ENCODE measurements at regions not wholly inside any gene's neighbourhood (a gene's known extent, or its start where the extent isn't known, plus 50 kb on each side); places are given as distances from the start of the nearest gene placed in this dataset.

DNA sequence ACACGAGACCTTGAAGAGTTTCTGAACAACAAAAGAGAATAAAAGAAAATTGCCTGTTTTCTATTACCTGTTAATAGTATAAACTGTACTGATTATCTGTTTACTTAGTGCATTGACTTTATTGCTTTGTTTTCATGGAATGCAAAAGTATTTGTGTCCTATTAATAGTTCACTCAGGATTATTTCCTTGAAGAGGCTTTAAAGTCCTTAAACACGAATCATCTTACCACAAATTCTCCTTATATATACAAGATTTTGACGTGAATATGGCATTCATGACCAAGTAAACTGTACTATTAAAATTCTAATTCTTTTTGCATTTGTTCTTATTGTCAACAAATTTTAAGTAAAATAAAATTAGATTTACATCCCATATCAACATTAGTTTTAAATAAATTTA is 513.0 kb downstream of the NTRK3 start:
- Histone ChIP-seq H3K14ac (ENCODE audit: insufficient read length) (no peak overlapping the region), H2BK120ac (replicated peaks; ENCODE audit: low read depth, low read length) (no peak overlapping the region), H4K20me1 (replicated peaks in 1 of 2; ENCODE audit: control insufficient read depth in 1 of 2, insufficient read depth in 2 of 2, low read length in 2 of 2) (no peaks in the 10 kb centered on the region), H3K9me3 (ENCODE audit: insufficient read depth in 2 of 2, low read depth in 1 of 2, low read length in 1 of 2) (no peaks in the 10 kb centered on the region), H3K79me2 (ENCODE audit: control insufficient read depth in 1 of 2, insufficient read depth in 2 of 2, low read length in 2 of 2) (no peaks in the 10 kb centered on the region), H2BK20ac (ENCODE audit: low read length) (no peak overlapping the region), H3K4me2 (ENCODE audit: insufficient read depth in 1 of 2, low read depth in 2 of 2, low read length in 2 of 2) (no peak overlapping the region), H3K23ac (ENCODE audit: insufficient read length) (no peak overlapping the region), H2BK15ac (ENCODE audit: low read length) (no peak overlapping the region), H4K8ac (ENCODE audit: extremely low read depth, insufficient read depth, low read length) (no peak overlapping the region), H3K23me2 (ENCODE audit: low read depth, low read length) (no peaks in the 10 kb centered on the region), H3K56ac (replicated peaks; ENCODE audit: insufficient read length, low read depth, low read length) (no peak overlapping the region), H3K4me1 (replicated peaks in 1 of 4; ENCODE audit: control insufficient read depth in 3 of 4, insufficient read depth in 4 of 4, low read length in 3 of 4) (no peaks in the 10 kb centered on the region; a peak in 1 of 7 replicates), H2BK12ac (ENCODE audit: low read depth, low read length) (no peak overlapping the region), H4K5ac (ENCODE audit: insufficient read length, low read depth, low read length) (no peak overlapping the region), H2BK5ac (ENCODE audit: low read depth, low read length) (no peak overlapping the region), H2AFZ (ENCODE audit: low read length) (no peak overlapping the region), H3K27me3 (replicated peaks in 1 of 4; ENCODE audit: control insufficient read depth in 3 of 4, extremely low read depth in 1 of 4, insufficient read depth in 3 of 4, low read length in 3 of 4) (no peaks in the 10 kb centered on the region), H3K4me3 (ENCODE audit: extremely low read depth in 1 of 4, insufficient read depth in 2 of 4, low read depth in 3 of 4, low read length in 4 of 4) (no peak overlapping the region), H4K91ac (replicated peaks; ENCODE audit: insufficient read length, low read length) (no peak overlapping the region), H2AK5ac (ENCODE audit: low read depth, low read length) (no peak overlapping the region), H3K9ac (replicated peaks in 1 of 4; ENCODE audit: extremely low read depth in 1 of 4, low read depth in 3 of 4, low read length in 3 of 4) (no peak overlapping the region), H3K27ac (ENCODE audit: low read depth, low read length) (no peak overlapping the region), H3K79me1 (ENCODE audit: low read depth, low read length) (no peaks in the 10 kb centered on the region), H3K18ac (ENCODE audit: extremely low read depth, low read length) (no peak overlapping the region), H3K4ac (replicated peaks; ENCODE audit: insufficient read length, low read depth, low read length) (no peak overlapping the region), H3K36me3 (ENCODE audit: control insufficient read depth in 2 of 4, insufficient read depth in 4 of 4, low read length in 3 of 4) (no peaks in the 10 kb centered on the region)
- no peak for DNase-seq (ENCODE audit: low read depth in 1 of 2, low spot score in 2 of 2)
- CTCF ChIA-PET (ENCODE audit: partially characterized antibody): no interaction called here
- TF ChIP-seq, protein P1, sequence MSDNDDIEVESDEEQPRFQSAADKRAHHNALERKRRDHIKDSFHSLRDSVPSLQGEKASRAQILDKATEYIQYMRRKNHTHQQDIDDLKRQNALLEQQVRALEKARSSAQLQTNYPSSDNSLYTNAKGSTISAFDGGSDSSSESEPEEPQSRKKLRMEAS (IDR thresholded peaks at IDR 0.05): no peak
- TF ChIP-seq TAF7 (optimal IDR thresholded peaks at IDR 0.05; ENCODE audit: borderline replicate concordance, low read depth, low read length) (no peak), BRCA1 (IDR thresholded peaks at IDR 0.05; ENCODE audit: low read depth, low read length) (no peak), CREB1 (IDR thresholded peaks at IDR 0.05) (no peak)
- 79% methylated on average over 3 of the region's 3 CpGs; no CpG with 5 or more reads in 1 of the 2 experiments for WGBS, 2 experiments (ENCODE audit: extremely low coverage in 1 of 2, insufficient coverage in 1 of 2, insufficient read length in 1 of 2, insufficient replicate concordance in 2 of 2, low coverage in 1 of 2, low lambda C conversion rate in 2 of 2, missing lambda C conversion rate in 1 of 2)
- no peak for FAIRE-seq
- POLR2A ChIA-PET (ENCODE audit: partially characterized antibody): no interaction called here
